HEK293T (cell line): ENCODE measurements at regions not wholly inside any gene's neighbourhood (a gene's known extent, or its start where the extent isn't known, plus 50 kb on each side); places are given as distances from the start of the nearest gene placed in this dataset.

Experiments used
- BHLHE40 ChIP-seq: fragments of 450-650 bp; IDR thresholded peaks from 2 replicates; pipeline ENCODE4 v1.6.1; 2016; ENCODE audit warnings: mild to moderate bottlenecking, moderate library complexity, borderline replicate concordance
- ELF4 ChIP-seq: fragments of 450-650 bp; IDR thresholded peaks from 2 replicates; pipeline ENCODE4 v1.6.1; 2017; ENCODE audit warnings: antibody characterized with exemption
- FOXA1 ChIP-seq: fragments of 450-650 bp; IDR thresholded peaks from 2 replicates; pipeline ENCODE4 v1.6.1; 2016; ENCODE audit warnings: mild to moderate bottlenecking
- FOXM1 ChIP-seq: fragments of 450-650 bp; IDR thresholded peaks from 2 replicates; pipeline ENCODE4 v1.6.1; 2017; ENCODE audit warnings: mild to moderate bottlenecking, borderline replicate concordance
- HDGF ChIP-seq: fragments of 450-650 bp; IDR thresholded peaks from 2 replicates; pipeline ENCODE4 v1.6.1; 2017; ENCODE audit warnings: antibody characterized with exemption, borderline replicate concordance
- NFRKB ChIP-seq: fragments of 450-650 bp; IDR thresholded peaks from 2 replicates; pipeline ENCODE4 v1.6.1; 2016; ENCODE audit warnings: mild to moderate bottlenecking, moderate library complexity
- SP1 ChIP-seq: fragments of 450-650 bp; IDR thresholded peaks from 2 replicates; pipeline ENCODE4 v1.6.1; 2017
- TARDBP ChIP-seq: fragments of 450-650 bp; IDR thresholded peaks from 2 replicates; pipeline ENCODE4 v1.6.1; 2016
- ZNF384 ChIP-seq: fragments of 450-650 bp; IDR thresholded peaks from 2 replicates; pipeline ENCODE4 v1.6.1; 2016

DNA sequence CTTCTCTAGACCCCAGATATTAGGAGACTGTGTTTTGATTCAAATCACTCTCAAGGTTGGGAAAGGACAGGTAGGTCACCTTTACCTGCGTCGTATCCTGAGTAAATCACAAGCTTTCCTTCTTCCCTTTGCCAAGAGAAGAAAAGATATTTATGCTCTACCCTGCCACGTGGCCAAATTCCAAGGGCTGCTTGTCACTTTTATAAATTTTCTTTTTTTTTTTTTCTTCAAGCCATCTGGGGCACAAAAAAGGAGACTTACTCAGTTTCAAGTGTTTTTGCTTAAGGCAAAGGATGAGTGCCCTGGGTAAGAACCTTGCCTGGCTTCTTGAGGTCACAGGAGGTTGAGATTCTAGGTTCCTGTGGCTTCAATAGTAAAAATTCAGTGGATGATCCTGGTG, 285.1 kb downstream of the TMEM114 start:
- TF ChIP-seq SP1 (no peak), FOXM1 (no peak), BHLHE40 (no peak), ELF4 (no peak), HDGF (no peak), NFRKB (no peak), ZNF384 (no peak), TARDBP (no peak), FOXA1 (no peak)
